Body of pancreas (tissue), 4 donors: ENCODE measurements at regions not wholly inside any gene's neighbourhood (a gene's known extent, or its start where the extent isn't known, plus 50 kb on each side); places are given as distances from the start of the nearest gene placed in this dataset.
"Not testable (repeated sequence)": the region's sequence is repeated elsewhere in the genome, so short reads cannot be mapped to it uniquely, and the experiment has no call there.

Experiments used
- ATAC-seq: fragments of 150-250 bp; one replicate; pipeline ENCODE4 v1.9.1; 2016
- DNase-seq, 4 donors: peaks; one replicate each; pipeline ENCODE4 v3.0.0-alpha.2; 2019
- H3K27ac ChIP-seq, 4 donors: fragments of 200-600 bp; sonication (generic); 1 replicate in 3 of 4; 2 replicates in 1 of 4; pipeline versions ENCODE4 v1.5.1 to v1.6.1; 2016 to 2019; ENCODE audit warnings: mild to moderate bottlenecking in 1 of 4, mixed read lengths in 1 of 4, moderate library complexity in 1 of 4
- H3K27me3 ChIP-seq, 2 donors: fragments of 200-600 bp; sonication (generic); one replicate each; pipeline ENCODE4 v1.6.0; 2016; ENCODE audit warnings: mild to moderate bottlenecking in 1 of 2
- H3K36me3 ChIP-seq, 2 donors: fragments of 200-600 bp; sonication (generic); replicated peaks in 1 of 2; 2 replicates each; pipeline ENCODE4 v1.5.1; 2016; ENCODE audit warnings: low read depth in 2 of 2; ENCODE audit not compliant: insufficient read depth in 1 of 2
- H3K4me1 ChIP-seq: fragments of 200-600 bp; sonication (generic); one replicate; pipeline ENCODE4 v1.6.0; 2016
- H3K4me3 ChIP-seq, 2 donors: fragments of 200-600 bp; sonication (generic); 1 replicate in 1 of 2; 2 replicates in 1 of 2; pipeline ENCODE4 v1.5.1; 2016 to 2019
- H3K9me3 ChIP-seq, 3 donors: fragments of 200-600 bp; sonication (generic); 1 replicate in 2 of 3; 2 replicates in 1 of 3; pipeline ENCODE4 v1.5.1; 2016
- CTCF ChIP-seq, 7 experiments: fragments of 450-650 bp in 4 of 7; fragments of 200-600 bp in 3 of 7; sonication (generic) in 3 of 7; IDR thresholded peaks; one replicate each; pipeline ENCODE4 v1.5.1; 2016 to 2019; ENCODE audit warnings: antibody characterized with exemption in 7 of 7
- POLR2A ChIP-seq, 3 donors: fragments of 450-650 bp; IDR thresholded peaks; one replicate each; pipeline ENCODE4 v1.6.1; 2016; ENCODE audit warnings: antibody characterized with exemption in 3 of 3, mild to moderate bottlenecking in 2 of 3
- WGBS, 2 donors: methylation state at CpG; one replicate each; pipeline ENCODE4 v1.1.5; 2017; 5-methylcytosine and 5-hydroxymethylcytosine counted together
- intact Hi-C: fragments of 100-400 bp; cut with DNase I; formaldehyde crosslinking; loops from one replicate; pipeline ENCODE4 v1.15.1; 2023

- H3K27ac ChIP-seq = no peak overlapping the region
- no peaks in the 10 kb centered on the region for H3K36me3 ChIP-seq
- intact Hi-C loops = no loop called here
- DNase-seq = no peak
- no peak for ATAC-seq
- no peak overlapping the region for H3K4me3 ChIP-seq
- TF ChIP-seq CTCF (IDR thresholded peaks at IDR 0.05) (no peak), POLR2A (IDR thresholded peaks at IDR 0.05) (no peak)
- no peaks in the 10 kb centered on the region for H3K27me3 ChIP-seq
- H3K4me1 ChIP-seq = no peaks in the 10 kb centered on the region
- WGBS, 2 donors = 6 to 8% methylated on average over 1 of the region's 1 CpG
- no peaks in the 10 kb centered on the region for H3K9me3 ChIP-seq
Measured at GRCh38 chr4:33930497-33930896, 2313.8 kb downstream of the ARAP2 start.

- intact Hi-C loops = no loop called here
- no peak for DNase-seq
- 19 to 26% methylated on average over 2 of the region's 2 CpGs for WGBS, 2 donors
- no peak for ATAC-seq
- Histone ChIP-seq H3K4me1 (no peaks in the 10 kb centered on the region), H3K27ac (no peak overlapping the region), H3K36me3 (no peaks in the 10 kb centered on the region), H3K4me3 (no peak overlapping the region), H3K9me3 (no peaks in the 10 kb centered on the region), H3K27me3 (no peaks in the 10 kb centered on the region)
- TF ChIP-seq CTCF (IDR thresholded peaks at IDR 0.05) (no peak), POLR2A (IDR thresholded peaks at IDR 0.05) (no peak)
Measured at GRCh38 chr4:33931026-33931425, 2313.3 kb downstream of the ARAP2 start.

- no peaks in the 10 kb centered on the region for H3K4me1 ChIP-seq
- no peak overlapping the region for H3K4me3 ChIP-seq
- TF ChIP-seq POLR2A (IDR thresholded peaks at IDR 0.05) (no peak), CTCF (IDR thresholded peaks at IDR 0.05) (no peak)
- H3K27me3 ChIP-seq = no peaks in the 10 kb centered on the region
- intact Hi-C loops = no loop called here
- H3K27ac ChIP-seq = no peak overlapping the region
- no peaks in the 10 kb centered on the region for H3K9me3 ChIP-seq
- H3K36me3 ChIP-seq = no peaks in the 10 kb centered on the region
- ATAC-seq (no peak), DNase-seq (no peak)
Measured at GRCh38 chr4:33940281-33940680, 2304.0 kb downstream of the ARAP2 start.

GRCh38 chr4:33941854-33942253 is 2302.5 kb downstream of the ARAP2 start:
- H3K4me3 ChIP-seq = no peak overlapping the region
- WGBS, 2 donors = 56 to 68% methylated on average over 1 of the region's 1 CpG
- no peaks in the 10 kb centered on the region for H3K4me1 ChIP-seq
- no peaks in the 10 kb centered on the region for H3K27me3 ChIP-seq
- ATAC-seq = no peak
- DNase-seq = no peak
- H3K9me3 ChIP-seq = no peaks in the 10 kb centered on the region
- no peak for TF ChIP-seq POLR2A (IDR thresholded peaks at IDR 0.05)
- no peak for TF ChIP-seq CTCF (IDR thresholded peaks at IDR 0.05)
- no peaks in the 10 kb centered on the region for H3K36me3 ChIP-seq
- intact Hi-C loops = no loop called here
- no peak overlapping the region for H3K27ac ChIP-seq

- no peak overlapping the region for H3K27ac ChIP-seq
- H3K36me3 ChIP-seq = no peaks in the 10 kb centered on the region
- ATAC-seq = no peak
- no peaks in the 10 kb centered on the region for H3K4me1 ChIP-seq
- intact Hi-C loops = no loop called here
- DNase-seq = no peak
- H3K27me3 ChIP-seq = no peaks in the 10 kb centered on the region
- H3K9me3 ChIP-seq = no peaks in the 10 kb centered on the region
- H3K4me3 ChIP-seq = no peak overlapping the region
- TF ChIP-seq POLR2A (IDR thresholded peaks at IDR 0.05) = no peak
- TF ChIP-seq CTCF (IDR thresholded peaks at IDR 0.05) = no peak
Measured at GRCh38 chr4:33948921-33949320, 2295.4 kb downstream of the ARAP2 start.

GRCh38 chr4:33953848-33954247 is 2290.5 kb downstream of the ARAP2 start:
- WGBS, 2 donors = 61 to 91% methylated on average over 4 of the region's 4 CpGs
- not testable (repeated sequence) for H3K9me3 ChIP-seq

More at GRCh38 chr4:33953848-33954247, 2290.5 kb downstream of the ARAP2 start:
- ATAC-seq, H3K36me3 ChIP-seq, H3K27ac ChIP-seq, intact Hi-C loops, H3K4me1 ChIP-seq, H3K4me3 ChIP-seq, DNase-seq, H3K27me3 ChIP-seq: not testable (repeated sequence)
